ENCODE measurements at regions not wholly inside any gene's neighbourhood (a gene's known extent, or its start where the extent isn't known, plus 50 kb on each side); places are given as distances from the start of the nearest gene placed in this dataset.

- intact Hi-C loops (cut with micrococcal nuclease; ENCODE audit: unreplicated experiment) = no loop called here
- Histone ChIP-seq H3K27ac (ENCODE audit: low read length) (no peak overlapping the region), H3K36me3 (ENCODE audit: control insufficient read depth, insufficient read depth, low read length) (no peaks in the 10 kb centered on the region), H3K4me3 (ENCODE audit: low read depth in 2 of 2, low read length in 2 of 2) (no peak overlapping the region), H3K4me1 (ENCODE audit: control insufficient read depth, insufficient read depth, low read length) (no peaks in the 10 kb centered on the region), H3K9me3 (ENCODE audit: control insufficient read depth, insufficient read depth, low read depth, low read length) (no peaks in the 10 kb centered on the region), H3K27me3 (ENCODE audit: control insufficient read depth, insufficient read depth, low read length) (no peaks in the 10 kb centered on the region)
- POLR2A ChIA-PET = no interaction called here
- TF ChIP-seq POLR2AphosphoS5 (IDR thresholded peaks at IDR 0.05; ENCODE audit: low read depth, low read length) = no peak
- TF ChIP-seq SIN3A (IDR thresholded peaks at IDR 0.05; ENCODE audit: borderline replicate concordance, insufficient read depth, low read depth, low read length) = no peak
- no peak for TF ChIP-seq TCF7L2 (IDR thresholded peaks at IDR 0.05; ENCODE audit: low read depth, low read length)
- ATAC-seq = no peak
- CTCF ChIA-PET = no interaction called here
- no peak for DNase-seq (ENCODE audit: low read depth, low spot score)
- in situ Hi-C loops (cut with HindIII; ENCODE audit: low pct_unique_long_range_greater_than_20kb, low sequenced_read_pairs) = no loop called here
- no TSS peak for BruUV-seq (replicated peaks)
Observed at GRCh38 chr11:103624708-103625623, 411.5 kb upstream of the DDI1 start.

DNA sequence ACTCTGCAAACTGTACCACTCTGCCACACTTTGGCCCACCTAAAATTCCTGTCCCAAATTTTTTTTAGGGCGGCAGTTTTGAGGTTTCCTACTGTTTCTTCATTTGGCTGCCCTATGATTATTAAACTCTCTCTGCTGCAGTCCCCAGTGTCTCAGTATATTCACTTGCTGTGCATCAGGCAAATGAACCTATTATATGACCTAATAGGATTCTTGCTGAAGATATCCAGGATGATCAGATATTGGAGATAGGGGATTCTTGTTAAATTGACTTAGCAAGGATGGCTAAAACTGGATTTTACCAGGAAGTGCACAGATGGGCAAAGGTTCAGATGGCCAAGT is 410.8 kb upstream of the DDI1 start:
- POLR2A ChIA-PET = no interaction called here
- Histone ChIP-seq H3K9me3 (ENCODE audit: control insufficient read depth, insufficient read depth, low read depth, low read length) (no peaks in the 10 kb centered on the region), H3K36me3 (ENCODE audit: control insufficient read depth, insufficient read depth, low read length) (no peaks in the 10 kb centered on the region), H3K27ac (ENCODE audit: low read length) (no peak overlapping the region), H3K4me3 (ENCODE audit: low read depth in 2 of 2, low read length in 2 of 2) (no peak overlapping the region), H3K27me3 (ENCODE audit: control insufficient read depth, insufficient read depth, low read length) (no peaks in the 10 kb centered on the region), H3K4me1 (ENCODE audit: control insufficient read depth, insufficient read depth, low read length) (no peaks in the 10 kb centered on the region)
- CTCF ChIA-PET = no interaction called here
- ATAC-seq = no peak
- BruUV-seq (replicated peaks) = no TSS peak
- TF ChIP-seq TCF7L2 (IDR thresholded peaks at IDR 0.05; ENCODE audit: low read depth, low read length) (no peak), POLR2AphosphoS5 (IDR thresholded peaks at IDR 0.05; ENCODE audit: low read depth, low read length) (no peak), SIN3A (IDR thresholded peaks at IDR 0.05; ENCODE audit: borderline replicate concordance, insufficient read depth, low read depth, low read length) (no peak), REST (IDR thresholded peaks at IDR 0.05; ENCODE audit: insufficient read depth in 1 of 2, low read depth in 2 of 2, low read length in 1 of 2) (no peak)
- TF ChIP-seq, protein P1, sequence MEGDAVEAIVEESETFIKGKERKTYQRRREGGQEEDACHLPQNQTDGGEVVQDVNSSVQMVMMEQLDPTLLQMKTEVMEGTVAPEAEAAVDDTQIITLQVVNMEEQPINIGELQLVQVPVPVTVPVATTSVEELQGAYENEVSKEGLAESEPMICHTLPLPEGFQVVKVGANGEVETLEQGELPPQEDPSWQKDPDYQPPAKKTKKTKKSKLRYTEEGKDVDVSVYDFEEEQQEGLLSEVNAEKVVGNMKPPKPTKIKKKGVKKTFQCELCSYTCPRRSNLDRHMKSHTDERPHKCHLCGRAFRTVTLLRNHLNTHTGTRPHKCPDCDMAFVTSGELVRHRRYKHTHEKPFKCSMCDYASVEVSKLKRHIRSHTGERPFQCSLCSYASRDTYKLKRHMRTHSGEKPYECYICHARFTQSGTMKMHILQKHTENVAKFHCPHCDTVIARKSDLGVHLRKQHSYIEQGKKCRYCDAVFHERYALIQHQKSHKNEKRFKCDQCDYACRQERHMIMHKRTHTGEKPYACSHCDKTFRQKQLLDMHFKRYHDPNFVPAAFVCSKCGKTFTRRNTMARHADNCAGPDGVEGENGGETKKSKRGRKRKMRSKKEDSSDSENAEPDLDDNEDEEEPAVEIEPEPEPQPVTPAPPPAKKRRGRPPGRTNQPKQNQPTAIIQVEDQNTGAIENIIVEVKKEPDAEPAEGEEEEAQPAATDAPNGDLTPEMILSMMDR (IDR thresholded peaks at IDR 0.05) = no peak
- in situ Hi-C loops (cut with HindIII; ENCODE audit: low pct_unique_long_range_greater_than_20kb, low sequenced_read_pairs) (no loop called here), intact Hi-C loops (cut with micrococcal nuclease; ENCODE audit: unreplicated experiment) (no loop called here)
- DNase-seq (ENCODE audit: low read depth, low spot score) = no peak

DNA sequence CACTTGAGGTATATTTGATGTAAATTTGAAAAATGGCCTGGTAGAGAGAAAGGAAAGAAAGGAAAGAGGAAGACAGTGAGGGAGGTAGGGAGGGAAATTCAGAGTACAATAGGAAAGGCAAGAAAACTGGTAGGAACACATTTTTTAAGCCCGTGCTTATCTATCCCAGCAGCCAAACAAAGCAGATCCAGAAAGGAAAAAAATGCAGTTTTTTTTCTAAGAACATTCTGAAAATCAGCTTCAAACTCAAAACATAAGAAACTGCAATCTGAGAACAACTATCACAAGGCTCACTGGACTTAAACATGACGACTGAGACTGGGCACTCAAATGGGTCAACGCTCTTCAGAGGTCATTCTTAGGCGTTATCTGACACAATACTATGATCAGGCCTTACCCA is 408.3 kb upstream of the DDI1 start:
- in situ Hi-C loops (cut with HindIII; ENCODE audit: low pct_unique_long_range_greater_than_20kb, low sequenced_read_pairs) (no loop called here), intact Hi-C loops (cut with micrococcal nuclease; ENCODE audit: unreplicated experiment) (no loop called here)
- Histone ChIP-seq H3K27ac (ENCODE audit: low read length) (no peak overlapping the region), H3K4me3 (ENCODE audit: low read depth in 2 of 2, low read length in 2 of 2) (no peak overlapping the region), H3K36me3 (ENCODE audit: control insufficient read depth, insufficient read depth, low read length) (no peaks in the 10 kb centered on the region), H3K27me3 (ENCODE audit: control insufficient read depth, insufficient read depth, low read length) (no peaks in the 10 kb centered on the region), H3K9me3 (ENCODE audit: control insufficient read depth, insufficient read depth, low read depth, low read length) (no peaks in the 10 kb centered on the region), H3K4me1 (ENCODE audit: control insufficient read depth, insufficient read depth, low read length) (no peaks in the 10 kb centered on the region)
- POLR2A ChIA-PET = no interaction called here
- TF ChIP-seq, protein P1 (IDR thresholded peaks at IDR 0.05) = no peak
- TF ChIP-seq SIN3A (IDR thresholded peaks at IDR 0.05; ENCODE audit: borderline replicate concordance, insufficient read depth, low read depth, low read length) = no peak
- no peak for TF ChIP-seq REST (IDR thresholded peaks at IDR 0.05; ENCODE audit: insufficient read depth in 1 of 2, low read depth in 2 of 2, low read length in 1 of 2)
- no peak for TF ChIP-seq POLR2AphosphoS5 (IDR thresholded peaks at IDR 0.05; ENCODE audit: low read depth, low read length)
- no peak for TF ChIP-seq TCF7L2 (IDR thresholded peaks at IDR 0.05; ENCODE audit: low read depth, low read length)
- DNase-seq (ENCODE audit: low read depth, low spot score) (no peak), ATAC-seq (no peak)
- CTCF ChIA-PET = no interaction called here
- no TSS peak for BruUV-seq (replicated peaks)
